Esophagus (tissue), 2 donors: ENCODE measurements at regions not wholly inside any gene's neighbourhood (a gene's known extent, or its start where the extent isn't known, plus 50 kb on each side); places are given as distances from the start of the nearest gene placed in this dataset.
"Not testable (repeated sequence)": the region's sequence is repeated elsewhere in the genome, so short reads cannot be mapped to it uniquely, and the experiment has no call there.

Experiments
- H3K27ac ChIP-seq, 2 donors: one replicate each; pipeline ENCODE4 v1.5.1; 2013; ENCODE audit warnings: low read depth in 2 of 2, mild to moderate bottlenecking in 2 of 2, inconsistent platforms in 1 of 2, low read length in 1 of 2, moderate library complexity in 1 of 2
- H3K27me3 ChIP-seq, 2 donors: one replicate each; pipeline ENCODE4 v1.6.1; 2013; ENCODE audit warnings: low read length in 2 of 2, control low read depth in 1 of 2, mild to moderate bottlenecking in 1 of 2; ENCODE audit not compliant: insufficient read depth in 2 of 2, control insufficient read depth in 1 of 2
- H3K36me3 ChIP-seq, 2 donors: one replicate each; pipeline ENCODE4 v1.6.1; 2013; ENCODE audit warnings: low read length in 1 of 2; ENCODE audit not compliant: control insufficient read depth in 2 of 2, insufficient read depth in 2 of 2
- H3K4me1 ChIP-seq, 2 donors: one replicate each; pipeline ENCODE4 v1.6.1; 2013; ENCODE audit warnings: low read length in 1 of 2; ENCODE audit not compliant: control insufficient read depth in 2 of 2, insufficient read depth in 2 of 2
- H3K4me3 ChIP-seq, 2 donors: one replicate each; pipeline ENCODE4 v1.5.1; 2013; ENCODE audit warnings: low read length in 2 of 2, mild to moderate bottlenecking in 2 of 2, low read depth in 1 of 2, moderate library complexity in 1 of 2
- H3K9me3 ChIP-seq, 2 donors: one replicate each; pipeline ENCODE4 v1.6.1; 2013; ENCODE audit warnings: mild to moderate bottlenecking in 2 of 2, low read depth in 1 of 2, low read length in 1 of 2, moderate library complexity in 1 of 2; ENCODE audit not compliant: control insufficient read depth in 2 of 2, insufficient read depth in 1 of 2
- WGBS, 2 donors: extraction: QIAGEN DNeasy Blood & Tissue Kit; methylation state at CpG; one replicate each; pipeline ENCODE4 v1.1.7; 2013; 5-methylcytosine and 5-hydroxymethylcytosine counted together
- donor health status: healthy with polysubstance abuse.
- donor health status: Bipolar disorder and iron deficiency.

DNA sequence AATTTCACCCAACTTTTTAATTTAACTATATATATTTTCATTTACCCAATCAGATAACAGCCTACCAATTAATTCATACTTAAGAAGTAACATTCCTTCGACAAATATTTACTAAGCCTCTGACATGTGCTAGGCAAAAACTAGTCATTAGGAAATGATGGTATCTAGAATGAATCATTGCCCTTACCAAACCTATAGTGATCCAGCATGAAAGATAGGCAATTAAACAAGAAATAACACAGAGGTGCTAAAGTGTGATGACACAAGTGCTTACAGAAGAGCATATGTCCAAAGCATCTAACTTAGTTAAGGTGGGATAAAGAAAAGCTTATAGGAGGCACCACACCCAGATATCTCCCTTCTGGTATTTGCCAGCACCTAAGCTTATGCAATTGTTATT lies 166.5 kb upstream of the RASSF8 start:
- Histone ChIP-seq H3K9me3 (no peaks in the 10 kb centered on the region), H3K4me3 (no peak overlapping the region), H3K4me1 (no peaks in the 10 kb centered on the region), H3K36me3 (no peaks in the 10 kb centered on the region), H3K27me3 (no peaks in the 10 kb centered on the region), H3K27ac (no peak overlapping the region)
- whole genome bisulfite sequencing, 2 donors, result 83 to 85% methylated on average over 1 of the region's 1 CpG

DNA sequence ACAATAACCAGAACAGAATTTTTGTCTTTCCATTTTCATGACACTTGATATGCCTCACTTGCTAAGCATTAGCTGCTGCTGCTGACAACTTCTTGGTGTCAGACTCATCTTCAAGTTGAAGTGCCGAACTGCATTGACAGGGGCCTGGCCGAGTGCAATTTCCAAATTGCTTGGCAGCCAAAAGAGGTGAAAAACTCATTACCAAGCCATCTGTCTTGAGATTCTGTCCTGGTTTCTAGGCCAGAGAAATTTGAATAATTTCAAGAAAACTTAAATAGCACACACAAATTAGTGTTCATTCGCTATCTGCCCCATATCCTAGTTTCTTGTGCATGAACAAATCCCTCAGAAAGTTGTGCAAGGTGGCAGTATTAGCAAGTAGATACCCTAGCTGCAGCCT lies 165.3 kb upstream of the RASSF8 start:
- WGBS, 2 donors, result 89 to 94% methylated on average over 3 of the region's 3 CpGs
- H3K27me3 ChIP-seq, result no peaks in the 10 kb centered on the region
- no peak overlapping the region for H3K27ac ChIP-seq
- H3K4me1 ChIP-seq, result no peaks in the 10 kb centered on the region
- H3K36me3 ChIP-seq, result no peaks in the 10 kb centered on the region
- H3K9me3 ChIP-seq, result no peaks in the 10 kb centered on the region
- H3K4me3 ChIP-seq, result no peak overlapping the region

DNA sequence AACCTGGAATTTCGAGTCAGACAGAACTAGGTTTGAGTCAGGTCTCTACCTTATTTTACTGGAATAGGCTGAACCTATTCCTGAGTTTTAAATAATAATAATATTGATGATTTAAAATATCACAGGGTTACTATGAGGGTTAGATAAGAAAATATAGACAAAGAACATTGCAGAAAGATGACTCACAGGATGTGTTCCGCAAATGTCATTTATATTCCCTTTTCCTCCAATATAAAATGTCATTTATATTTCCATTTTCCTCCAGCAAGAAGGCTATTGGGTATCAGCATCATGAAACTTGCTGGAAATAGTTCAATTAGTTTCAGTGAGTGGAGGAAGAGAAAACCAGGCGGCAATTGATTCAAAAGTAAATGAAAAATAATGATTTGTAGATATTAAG lies 163.9 kb upstream of the RASSF8 start:
- Histone ChIP-seq H3K9me3 (no peaks in the 10 kb centered on the region), H3K4me1 (no peaks in the 10 kb centered on the region), H3K27me3 (no peaks in the 10 kb centered on the region), H3K4me3 (no peak overlapping the region), H3K27ac (no peak overlapping the region), H3K36me3 (no peaks in the 10 kb centered on the region)
- 79 to 80% methylated on average over 3 of the region's 3 CpGs for WGBS, 2 donors

DNA sequence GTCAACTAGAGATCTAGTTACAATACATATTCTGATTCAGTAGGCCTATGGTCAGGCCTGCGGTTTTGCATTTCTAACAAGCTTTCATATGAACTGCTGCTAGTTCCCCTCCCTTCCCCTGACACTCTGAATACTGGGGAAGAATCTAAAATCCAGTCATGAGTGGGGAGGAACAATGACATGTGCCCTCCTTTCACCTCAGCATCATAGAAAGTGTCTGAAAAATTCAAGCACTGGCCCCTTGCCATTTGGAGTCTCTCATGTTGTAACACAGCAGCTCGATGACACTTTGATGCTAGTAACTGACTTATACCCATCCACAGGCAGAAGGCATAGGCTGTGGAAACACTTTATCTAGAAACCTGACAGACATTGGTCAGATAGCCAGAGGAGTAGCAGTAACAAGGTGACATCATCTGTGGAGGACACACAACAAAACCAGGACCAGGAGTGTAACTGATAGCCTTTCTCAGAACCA lies 161.9 kb upstream of the RASSF8 start:
- Histone ChIP-seq H3K4me1 (no peaks in the 10 kb centered on the region), H3K4me3 (no peak overlapping the region), H3K36me3 (no peaks in the 10 kb centered on the region), H3K27ac (no peak overlapping the region), H3K27me3 (no peaks in the 10 kb centered on the region), H3K9me3 (no peaks in the 10 kb centered on the region)
- WGBS, 2 donors, result 64 to 72% methylated on average over 2 of the region's 2 CpGs

DNA sequence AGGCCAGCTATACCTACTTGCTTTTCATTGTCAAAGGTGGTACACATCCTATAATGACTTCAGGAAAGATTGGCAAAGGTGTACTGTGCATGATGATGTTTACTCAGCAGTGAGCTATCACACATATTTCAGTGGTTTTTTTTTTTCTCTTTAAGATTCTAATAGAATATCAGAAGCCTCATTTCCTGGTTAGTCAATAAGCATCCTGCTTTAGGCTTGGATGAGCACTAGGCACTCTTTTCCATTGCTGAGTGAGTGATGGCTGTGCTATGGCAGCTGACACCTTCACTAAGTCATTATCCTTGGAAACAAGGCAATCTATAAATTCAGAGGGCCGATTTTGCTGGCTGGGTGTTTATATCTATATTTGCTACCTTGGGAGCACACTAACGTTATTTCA lies 161.1 kb upstream of the RASSF8 start:
- Histone ChIP-seq H3K27me3 (no peaks in the 10 kb centered on the region), H3K4me3 (no peak overlapping the region), H3K4me1 (no peaks in the 10 kb centered on the region), H3K9me3 (no peaks in the 10 kb centered on the region), H3K27ac (no peak overlapping the region), H3K36me3 (no peaks in the 10 kb centered on the region)
- WGBS, 2 donors, result 54 to 61% methylated on average over 2 of the region's 2 CpGs

DNA sequence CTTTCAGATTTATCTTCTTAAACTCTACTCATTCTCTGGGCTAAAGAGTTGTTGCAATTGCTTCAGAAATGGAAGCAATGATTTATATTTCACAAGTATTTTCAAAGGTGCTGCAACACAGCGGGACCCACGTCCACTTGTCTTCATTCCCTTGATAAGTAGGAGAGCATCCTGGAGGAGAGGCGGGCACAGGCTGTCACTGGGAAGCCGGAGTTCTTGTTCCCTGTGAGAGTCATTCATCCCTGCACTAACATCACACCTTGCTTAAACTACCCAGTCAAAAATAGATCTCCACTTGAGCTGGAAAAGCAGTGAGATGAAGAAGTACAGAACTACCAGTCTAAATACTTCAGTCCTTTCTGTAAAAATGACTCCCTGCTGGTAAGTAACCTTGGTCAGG lies 160.5 kb upstream of the RASSF8 start:
- WGBS, 2 donors, result 89% methylated on average over 4 of the region's 4 CpGs
- Histone ChIP-seq H3K27ac (no peak overlapping the region), H3K36me3 (no peaks in the 10 kb centered on the region), H3K4me1 (no peaks in the 10 kb centered on the region), H3K9me3 (no peaks in the 10 kb centered on the region), H3K4me3 (no peak overlapping the region), H3K27me3 (no peaks in the 10 kb centered on the region)

DNA sequence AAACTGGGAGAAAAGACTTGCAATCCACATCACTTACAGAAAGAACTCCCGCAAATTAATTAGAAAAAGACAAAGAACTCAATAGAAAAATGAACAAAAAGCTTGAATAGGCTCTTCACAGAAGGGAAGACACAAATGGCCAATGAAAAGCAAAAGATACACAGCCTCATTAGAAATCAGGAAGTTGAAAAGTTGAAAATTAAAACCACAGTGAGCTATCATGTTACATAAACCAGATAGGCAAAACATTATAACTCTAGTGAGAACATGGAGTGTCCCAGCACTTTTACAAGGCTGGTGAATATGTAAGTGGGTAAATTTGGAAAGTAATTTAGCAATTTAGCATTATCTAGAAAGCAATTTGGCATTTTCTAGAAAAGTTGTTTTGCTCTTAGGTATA lies 158.4 kb upstream of the RASSF8 start:
- WGBS, 2 donors, result 97 to 100% methylated on average over 1 of the region's 1 CpG

DNA sequence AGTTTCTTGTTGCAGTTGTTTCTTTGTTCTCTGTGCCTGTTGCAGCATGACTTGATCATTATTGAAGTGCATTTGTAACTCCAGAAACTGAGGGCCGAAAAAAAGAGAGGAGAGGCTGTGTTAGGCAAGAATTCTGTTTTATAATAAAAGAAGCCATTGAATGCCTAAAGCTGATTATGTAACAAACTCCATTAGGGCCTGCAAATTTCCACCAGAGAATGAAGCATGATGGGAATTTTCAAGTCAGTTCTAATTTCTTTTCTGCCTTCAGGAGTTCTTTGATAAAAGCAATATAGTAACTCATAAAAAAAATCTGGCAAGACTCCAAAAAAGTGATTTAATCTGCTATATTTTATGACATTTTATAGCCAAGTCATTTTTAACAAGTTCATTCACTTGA lies 156.7 kb upstream of the RASSF8 start:
- no peak overlapping the region for H3K4me3 ChIP-seq
- H3K4me1 ChIP-seq, result no peaks in the 10 kb centered on the region
- H3K9me3 ChIP-seq, result no peaks in the 10 kb centered on the region
- H3K27ac ChIP-seq, result peak overlapping the region in 1 of 2 donors; percentile 25
- no peaks in the 10 kb centered on the region for H3K27me3 ChIP-seq
- WGBS, 2 donors, result 28 to 58% methylated on average over 1 of the region's 1 CpG
- H3K36me3 ChIP-seq, result no peaks in the 10 kb centered on the region

More for the DNA sequence above, 158.4 kb upstream of the RASSF8 start:
- no peaks in the 10 kb centered on the region for H3K36me3 ChIP-seq
- no peaks in the 10 kb centered on the region for H3K27me3 ChIP-seq
- H3K9me3 ChIP-seq, result no peaks in the 10 kb centered on the region
- H3K27ac ChIP-seq, result no peak overlapping the region
- no peak overlapping the region for H3K4me3 ChIP-seq
- no peaks in the 10 kb centered on the region for H3K4me1 ChIP-seq

DNA sequence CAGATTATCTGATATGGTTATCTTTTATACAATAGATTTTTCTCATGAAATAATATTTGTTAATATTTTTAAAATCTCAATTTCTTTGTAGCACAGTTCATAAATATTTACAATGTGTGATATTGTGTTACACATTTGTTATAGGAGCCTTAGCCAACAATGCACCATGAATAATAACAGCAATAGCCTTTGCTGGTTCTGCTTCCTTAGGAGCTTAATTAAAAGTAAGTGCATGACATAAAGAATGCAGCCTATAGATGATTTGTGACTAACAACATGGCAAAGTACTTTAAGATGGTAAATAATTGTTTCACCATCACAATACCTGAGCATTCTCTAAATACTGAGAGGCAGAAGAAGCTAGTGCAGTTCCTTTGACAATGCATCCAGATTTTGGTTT lies 156.3 kb upstream of the RASSF8 start:
- no peaks in the 10 kb centered on the region for H3K9me3 ChIP-seq
- H3K4me3 ChIP-seq, result no peak overlapping the region
- H3K36me3 ChIP-seq, result no peaks in the 10 kb centered on the region
- H3K27ac ChIP-seq, result no peak overlapping the region
- H3K4me1 ChIP-seq, result no peaks in the 10 kb centered on the region
- no peaks in the 10 kb centered on the region for H3K27me3 ChIP-seq

DNA sequence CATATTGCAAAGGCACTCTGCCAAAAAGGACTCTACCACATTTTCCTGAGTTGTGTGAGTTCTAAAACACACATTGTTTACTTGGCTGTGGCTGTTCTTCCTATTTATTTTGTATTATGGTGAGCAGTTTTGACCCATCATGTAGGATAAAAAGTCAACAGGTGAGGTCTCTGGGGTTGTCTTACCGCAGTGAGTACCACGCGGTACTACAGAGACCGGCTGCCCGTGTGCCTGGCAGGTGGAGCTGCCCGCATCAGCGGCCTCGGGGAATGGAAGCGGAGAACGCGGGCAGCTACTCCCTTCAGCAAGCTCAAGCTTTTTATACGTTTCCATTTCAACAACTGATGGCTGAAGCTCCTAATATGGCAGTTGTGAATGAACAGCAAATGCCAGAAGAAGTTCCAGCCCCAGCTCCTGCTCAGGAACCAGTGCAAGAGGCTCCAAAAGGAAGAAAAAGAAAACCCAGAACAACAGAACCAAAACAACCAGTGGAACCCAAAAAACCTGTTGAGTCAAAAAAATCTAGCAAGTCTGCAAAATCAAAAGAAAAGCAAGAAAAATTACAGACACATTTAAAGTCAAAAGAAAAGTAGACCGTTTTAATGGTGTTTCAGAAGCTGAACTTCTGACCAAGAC lies 155.3 kb upstream of the RASSF8 start:
- not testable (repeated sequence) for H3K9me3 ChIP-seq, H3K27me3 ChIP-seq, H3K4me3 ChIP-seq, H3K36me3 ChIP-seq, H3K4me1 ChIP-seq, H3K27ac ChIP-seq
- 93% methylated on average over 13 of the region's 13 CpGs for WGBS, 2 donors
